ENCODE measurements at regions not wholly inside any gene's neighbourhood (a gene's known extent, or its start where the extent isn't known, plus 50 kb on each side); places are given as distances from the start of the nearest gene placed in this dataset.

- no peak for DNase-seq
Measured at GRCh38 chr16:86087011-86087895, 188.3 kb downstream of the IRF8 start.

- no peak for DNase-seq
Measured at GRCh38 chr16:86087896-86088230, 188.9 kb downstream of the IRF8 start.

- no peak for DNase-seq
Measured at GRCh38 chr16:86088287-86088686, 189.3 kb downstream of the IRF8 start.

GRCh38 chr16:86088816-86089215, 189.9 kb downstream of the IRF8 start:
- DNase-seq: no peak

- DNase-seq: no peak
Measured at GRCh38 chr16:86089334-86089900, 190.5 kb downstream of the IRF8 start.

- DNase-seq: no peak
Measured at GRCh38 chr16:86089991-86090390, 191.0 kb downstream of the IRF8 start.

GRCh38 chr16:86090461-86091170, 191.7 kb downstream of the IRF8 start:
- DNase-seq: no peak

GRCh38 chr16:86091976-86092375, 193.0 kb downstream of the IRF8 start:
- DNase-seq: no peak

GRCh38 chr16:86092586-86093480, 193.9 kb downstream of the IRF8 start:
- DNase-seq: no peak

- DNase-seq: no peak
Measured at GRCh38 chr16:86093801-86094750, 195.1 kb downstream of the IRF8 start.

- DNase-seq: no peak
Measured at GRCh38 chr16:86095131-86095752, 196.3 kb downstream of the IRF8 start.

GRCh38 chr16:86095906-86096485, 197.0 kb downstream of the IRF8 start:
- no peak for DNase-seq

- no peak for DNase-seq
Measured at GRCh38 chr16:86096850-86097249, 197.9 kb downstream of the IRF8 start.

GRCh38 chr16:86099326-86099725, 200.4 kb downstream of the IRF8 start:
- no peak for DNase-seq

GRCh38 chr16:86100205-86101136, 201.5 kb downstream of the IRF8 start:
- no peak for DNase-seq

- DNase-seq: no peak
Measured at GRCh38 chr16:86101137-86101896, 202.4 kb downstream of the IRF8 start.

GRCh38 chr16:86101897-86102157, 202.9 kb downstream of the IRF8 start:
- DNase-seq: no peak

GRCh38 chr16:86103320-86103719, 204.4 kb downstream of the IRF8 start:
- no peak for DNase-seq

Measured in hypothalamus (tissue), 51 donors.